Stomach (tissue), 8 donors: ENCODE measurements at regions not wholly inside any gene's neighbourhood (a gene's known extent, or its start where the extent isn't known, plus 50 kb on each side); places are given as distances from the start of the nearest gene placed in this dataset.

Source experiments
- DNase-seq, 2 donors: peaks; one replicate each; pipeline versions ENCODE4 v3.0.0 to v3.0.0-alpha.2; 2013 to 2019
- H3K27ac ChIP-seq, 5 donors: fragments of 200-600 bp in 4 of 5; sonication (generic) in 4 of 5; one replicate each; pipeline ENCODE4 v1.5.1; 2013 to 2019; ENCODE audit warnings: mild to moderate bottlenecking in 1 of 5, moderate library complexity in 1 of 5
- H3K27me3 ChIP-seq, 3 donors: fragments of 200-600 bp; sonication (generic); one replicate each; pipeline ENCODE4 v1.5.1; 2017 to 2019; ENCODE audit warnings: mixed run types in 1 of 3
- H3K36me3 ChIP-seq, 4 donors: fragments of 200-600 bp; sonication (generic); 1 replicate in 3 of 4; 2 replicates in 1 of 4; pipeline ENCODE4 v1.5.1; 2016 to 2019
- H3K4me1 ChIP-seq, 4 donors: fragments of 200-600 bp; sonication (generic); one replicate each; pipeline ENCODE4 v1.5.1; 2016 to 2019
- H3K4me3 ChIP-seq, 4 donors: fragments of 200-600 bp; sonication (generic) in 3 of 4; one replicate each; pipeline ENCODE4 v1.5.1; 2016 to 2019; ENCODE audit warnings: mild to moderate bottlenecking in 1 of 4
- H3K9me3 ChIP-seq, 4 donors: fragments of 200-600 bp; sonication (generic); one replicate each; pipeline ENCODE4 v1.5.1; 2016 to 2019
- EP300 ChIP-seq: sonication (generic); formaldehyde crosslinking; IDR thresholded peaks from one replicate; pipeline ENCODE4 v1.6.1; 2017; ENCODE audit warnings: antibody characterized with exemption
- POLR2A ChIP-seq, 4 donors: fragments of 450-650 bp; IDR thresholded peaks; one replicate each; pipeline ENCODE4 v1.6.1; 2016; ENCODE audit warnings: antibody characterized with exemption in 4 of 4, control low read depth in 2 of 4, mild to moderate bottlenecking in 1 of 4, moderate library complexity in 1 of 4
- POLR2AphosphoS5 ChIP-seq, 3 donors: sonication (generic); formaldehyde crosslinking; IDR thresholded peaks; one replicate each; pipeline ENCODE4 v1.6.1; 2016; ENCODE audit warnings: antibody characterized with exemption in 3 of 3
- WGBS, 5 donors: extraction: QIAGEN DNeasy Blood & Tissue Kit in 3 of 5; methylation state at CpG; one replicate each; pipeline versions ENCODE4 v1.1.5 to v1.1.7; 2013 to 2018; 5-methylcytosine and 5-hydroxymethylcytosine counted together
- intact Hi-C: fragments of 100-400 bp; cut with DNase I; formaldehyde crosslinking; loops from one replicate; pipeline ENCODE4 v1.15.1; 2023; ENCODE audit warnings: low total_unique reads
- TF ChIP-seq, protein P1 (sequence below), 7 experiments: fragments of 450-650 bp in 4 of 7; fragments of 200-600 bp in 3 of 7; sonication (generic) in 3 of 7; IDR thresholded peaks; one replicate each; pipeline ENCODE4 v1.5.1; 2016 to 2019; ENCODE audit warnings: antibody characterized with exemption in 7 of 7, control low read depth in 2 of 7, mild to moderate bottlenecking in 1 of 7
- donor health status: healthy with polysubstance abuse.
- donor health status: Bipolar disorder and iron deficiency.
- donor health status: healthy.

DNA sequence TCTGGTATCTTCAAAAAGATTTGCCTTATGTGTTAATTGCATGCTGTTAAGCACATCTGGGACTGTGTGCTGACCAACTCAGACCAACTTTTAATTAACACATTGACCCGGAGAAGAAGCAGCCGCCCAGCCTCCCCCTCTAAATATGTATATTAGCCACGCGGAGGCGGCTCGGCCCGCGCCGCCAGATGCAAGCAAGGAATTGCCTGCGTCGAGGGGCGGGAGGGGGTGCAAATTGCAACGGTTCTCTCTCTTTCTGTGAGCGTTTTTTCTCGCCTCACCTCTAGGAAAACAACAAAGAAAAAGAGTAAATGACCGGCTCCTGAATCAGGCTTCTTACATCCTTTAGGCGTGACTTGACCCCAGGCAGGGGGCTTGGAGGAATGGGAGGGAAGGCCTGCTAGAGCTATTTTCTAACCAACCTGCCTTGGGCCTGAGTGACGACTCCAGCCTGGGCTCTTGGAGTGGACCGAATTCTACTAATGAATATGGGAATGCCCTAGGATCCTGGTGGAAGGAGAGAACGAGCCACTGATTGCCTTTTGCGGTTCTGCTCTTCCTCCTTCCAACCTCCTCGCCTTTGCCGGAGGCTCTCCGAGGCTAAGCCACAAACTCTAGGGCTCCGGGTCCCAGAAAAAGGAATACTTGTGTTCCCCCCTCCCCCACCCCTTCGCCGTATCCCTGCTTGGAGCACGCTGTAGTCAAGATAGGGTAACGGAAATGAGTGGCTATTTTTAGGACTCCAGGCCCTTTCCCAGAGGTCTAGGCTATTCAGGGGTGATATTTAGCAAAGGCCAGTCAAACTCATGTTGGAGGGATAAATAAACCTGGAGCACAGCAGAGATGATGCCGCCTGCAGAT, 417.0 kb upstream of the ESRRG start:
- H3K4me1 ChIP-seq, result peaks cover 8 to 31% (median 29%) of the 10 kb centered on the region in 4 donors
- H3K36me3 ChIP-seq, result no peaks in the 10 kb centered on the region
- no peak overlapping the region for H3K27ac ChIP-seq
- peaks cover 5 to 58% (median 54%) of the 10 kb centered on the region in 3 donors for H3K27me3 ChIP-seq
- WGBS, 5 donors, result 41 to 67% (median 48%) methylated on average over 30 of the region's 30 CpGs
- no peak for TF ChIP-seq EP300
- DNase-seq, result peak in 1 of 2 donors; percentile 15
- intact Hi-C loops, result no loop called here
- no peak overlapping the region for H3K4me3 ChIP-seq
- peaks cover 0 to 8% (median 3%) of the 10 kb centered on the region in 4 donors for H3K9me3 ChIP-seq

DNA sequence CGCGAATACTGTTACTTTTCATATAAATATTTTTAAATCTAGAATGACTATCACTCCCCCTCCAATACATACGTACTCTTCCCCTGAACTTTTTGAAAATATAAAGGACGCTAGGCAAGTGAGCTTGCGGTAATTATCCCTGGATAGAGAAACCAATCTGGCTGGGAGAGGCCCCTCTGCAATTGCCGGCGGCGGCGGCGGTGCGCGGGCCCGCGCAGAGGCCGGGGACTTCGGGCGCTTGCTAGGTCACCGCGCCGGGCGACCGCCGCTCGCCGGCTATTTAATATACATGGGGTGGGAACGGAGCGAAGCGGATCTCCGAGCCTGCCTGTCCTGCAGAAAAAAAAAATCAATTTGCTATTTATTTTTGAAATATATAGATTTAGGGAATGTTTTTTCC, 416.3 kb upstream of the ESRRG start:
- peak in 1 of 2 donors; percentile 53 for DNase-seq
- Histone ChIP-seq H3K27me3 (peaks cover 5 to 65% (median 61%) of the 10 kb centered on the region in 3 donors), H3K4me1 (peaks cover 16 to 38% (median 37%) of the 10 kb centered on the region in 4 donors), H3K27ac (no peak overlapping the region), H3K4me3 (peak overlapping the region in 1 of 4 donors; percentile 15), H3K36me3 (no peaks in the 10 kb centered on the region), H3K9me3 (no peaks in the 10 kb centered on the region)
- intact Hi-C loops, result no loop called here
- no peak for TF ChIP-seq POLR2AphosphoS5 (IDR thresholded peaks at IDR 0.05)
- TF ChIP-seq EP300, result no peak
- TF ChIP-seq POLR2A (IDR thresholded peaks at IDR 0.05), result no peak
- TF ChIP-seq, protein P1, sequence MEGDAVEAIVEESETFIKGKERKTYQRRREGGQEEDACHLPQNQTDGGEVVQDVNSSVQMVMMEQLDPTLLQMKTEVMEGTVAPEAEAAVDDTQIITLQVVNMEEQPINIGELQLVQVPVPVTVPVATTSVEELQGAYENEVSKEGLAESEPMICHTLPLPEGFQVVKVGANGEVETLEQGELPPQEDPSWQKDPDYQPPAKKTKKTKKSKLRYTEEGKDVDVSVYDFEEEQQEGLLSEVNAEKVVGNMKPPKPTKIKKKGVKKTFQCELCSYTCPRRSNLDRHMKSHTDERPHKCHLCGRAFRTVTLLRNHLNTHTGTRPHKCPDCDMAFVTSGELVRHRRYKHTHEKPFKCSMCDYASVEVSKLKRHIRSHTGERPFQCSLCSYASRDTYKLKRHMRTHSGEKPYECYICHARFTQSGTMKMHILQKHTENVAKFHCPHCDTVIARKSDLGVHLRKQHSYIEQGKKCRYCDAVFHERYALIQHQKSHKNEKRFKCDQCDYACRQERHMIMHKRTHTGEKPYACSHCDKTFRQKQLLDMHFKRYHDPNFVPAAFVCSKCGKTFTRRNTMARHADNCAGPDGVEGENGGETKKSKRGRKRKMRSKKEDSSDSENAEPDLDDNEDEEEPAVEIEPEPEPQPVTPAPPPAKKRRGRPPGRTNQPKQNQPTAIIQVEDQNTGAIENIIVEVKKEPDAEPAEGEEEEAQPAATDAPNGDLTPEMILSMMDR (IDR thresholded peaks at IDR 0.05), result no peak
- 11 to 31% (median 22%) methylated on average over 29 of the region's 29 CpGs for WGBS, 5 donors

DNA sequence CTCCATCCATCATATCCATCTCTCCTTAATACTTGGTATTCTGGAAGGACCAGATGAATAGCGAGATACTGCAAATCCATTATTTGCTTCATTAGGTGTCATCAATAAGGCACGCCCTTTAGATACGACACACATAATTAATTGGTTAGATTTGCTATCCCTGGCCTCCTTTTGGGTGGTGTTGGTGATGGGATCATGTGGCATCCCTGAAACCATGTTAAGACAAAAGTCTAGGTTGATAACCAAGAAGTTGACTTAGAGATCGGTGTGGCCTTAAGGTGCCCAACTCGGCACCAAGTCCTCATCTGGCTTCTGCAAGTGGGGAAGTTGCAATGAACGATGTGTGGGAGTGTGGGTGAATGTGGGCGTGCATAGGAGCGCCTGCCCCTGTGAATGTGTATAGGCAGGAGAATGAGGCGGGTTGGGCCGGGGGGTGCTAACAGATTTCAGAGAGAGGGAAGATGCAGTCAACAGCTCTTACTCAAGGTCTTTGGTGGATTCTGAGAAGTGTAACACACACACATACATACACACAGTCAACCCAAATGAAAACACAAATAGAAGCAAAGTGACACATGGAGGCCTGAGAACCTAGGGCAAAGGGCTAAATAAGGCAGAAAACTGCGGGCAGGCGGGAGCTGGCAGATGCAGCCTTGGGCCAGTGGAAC, 415.7 kb upstream of the ESRRG start:
- DNase-seq, result peak in 1 of 2 donors; percentile 14
- intact Hi-C loops, result no loop called here
- H3K27me3 ChIP-seq, result peaks cover 5 to 71% (median 67%) of the 10 kb centered on the region in 3 donors

DNA sequence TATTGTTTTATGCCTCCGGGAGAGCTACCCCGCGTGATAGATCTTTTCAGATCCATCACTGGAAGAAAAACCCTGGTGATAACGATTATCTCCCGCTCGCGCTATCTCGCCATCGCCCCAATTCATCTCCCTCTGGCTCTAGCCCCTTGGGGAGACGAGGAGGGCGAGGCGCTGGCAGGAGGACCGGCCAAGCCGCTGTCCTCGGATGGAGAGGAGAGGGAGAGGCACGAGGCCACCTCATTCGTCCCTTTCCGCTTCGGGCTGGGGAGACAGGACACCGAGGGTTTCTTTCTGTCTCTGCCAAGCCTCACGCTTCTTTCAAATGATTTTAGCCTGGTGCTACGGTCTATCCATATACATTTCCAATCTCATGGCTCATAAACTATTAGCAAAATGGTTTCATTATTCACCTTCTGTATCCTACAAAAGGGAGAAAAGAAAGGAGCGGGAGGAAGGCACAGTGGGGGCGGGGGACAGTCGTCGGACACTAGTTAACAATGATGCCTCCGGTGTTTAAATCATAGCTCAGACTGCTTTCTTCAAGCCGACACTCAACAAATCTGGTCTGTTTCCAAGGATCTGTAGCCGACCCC, 415.0 kb upstream of the ESRRG start:
- TF ChIP-seq EP300, result no peak
- TF ChIP-seq POLR2A (IDR thresholded peaks at IDR 0.05), result no peak
- TF ChIP-seq POLR2AphosphoS5 (IDR thresholded peaks at IDR 0.05), result no peak
- TF ChIP-seq, protein P1 (IDR thresholded peaks at IDR 0.05), result no peak
- intact Hi-C loops, result no loop called here
- peak in 1 of 2 donors; percentile 14 for DNase-seq
- Histone ChIP-seq H3K9me3 (no peaks in the 10 kb centered on the region), H3K27me3 (peaks cover 5 to 77% (median 70%) of the 10 kb centered on the region in 3 donors), H3K4me3 (peak overlapping the region in 2 of 4 donors; percentile 52 to 58), H3K27ac (no peak overlapping the region), H3K36me3 (no peaks in the 10 kb centered on the region), H3K4me1 (peaks cover 16 to 45% (median 44%) of the 10 kb centered on the region in 4 donors)
- 15 to 23% (median 17%) methylated on average over 23 to 29 of the region's 29 CpGs for WGBS, 5 donors

More for the DNA sequence above, 415.7 kb upstream of the ESRRG start:
- Histone ChIP-seq H3K4me1 (peaks cover 16 to 44% (median 42%) of the 10 kb centered on the region in 4 donors), H3K9me3 (no peaks in the 10 kb centered on the region), H3K36me3 (no peaks in the 10 kb centered on the region), H3K27ac (no peak overlapping the region), H3K4me3 (peak overlapping the region in 1 of 4 donors; percentile 58)
- TF ChIP-seq POLR2A (IDR thresholded peaks at IDR 0.05) (no peak), EP300 (no peak), POLR2AphosphoS5 (IDR thresholded peaks at IDR 0.05) (no peak)
- TF ChIP-seq, protein P1 (IDR thresholded peaks at IDR 0.05), result no peak
- WGBS, 5 donors, result 42 to 69% (median 58%) methylated on average over 12 of the region's 12 CpGs
